AG10803 (cell line): ENCODE measurements at regions not wholly inside any gene's neighbourhood (a gene's known extent, or its start where the extent isn't known, plus 50 kb on each side); places are given as distances from the start of the nearest gene placed in this dataset.

Experiments
- DNase-seq: peaks from one replicate; pipeline ENCODE4 v3.0.0; 2010; ENCODE audit warnings: low read depth
- H3K4me3 ChIP-seq: 2 replicates; pipeline ENCODE4 v1.5.1; 2011; ENCODE audit warnings: mild to moderate bottlenecking, low read length, control low read depth
- CTCF ChIP-seq: conservative IDR thresholded peaks from 2 replicates; pipeline ENCODE4 v1.5.1; 2011; ENCODE audit warnings: mild to moderate bottlenecking, low read length, control low read depth, inconsistent platforms

GRCh38 chr16:52203096-52203495, 343.8 kb downstream of the TOX3 start:
- no peak for TF ChIP-seq CTCF
- H3K4me3 ChIP-seq, result no peak overlapping the region
- no peak for DNase-seq

DNA sequence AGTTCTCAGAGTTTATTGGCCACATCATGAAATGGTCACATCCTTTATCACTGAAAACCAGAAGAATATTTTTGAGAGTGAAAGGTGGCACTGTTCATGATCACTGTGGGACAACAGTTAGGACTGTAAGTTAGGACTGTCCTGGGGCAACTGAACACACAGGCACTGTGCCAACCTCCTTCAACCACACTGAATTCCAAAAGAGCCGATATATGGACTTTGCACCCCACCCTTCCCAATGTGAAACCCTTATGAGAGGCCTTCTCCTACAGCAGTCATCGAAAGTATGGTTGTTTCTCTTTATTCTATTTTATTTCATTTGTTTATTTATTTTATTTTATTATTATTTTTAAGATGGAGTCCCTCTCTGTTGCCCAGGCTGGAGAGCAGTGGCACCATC, 353.5 kb downstream of the TOX3 start:
- no peak for DNase-seq
- no peak for TF ChIP-seq CTCF
- no peak overlapping the region for H3K4me3 ChIP-seq

- peak; percentile 64 for DNase-seq
- peak; percentile 98 for TF ChIP-seq CTCF
- no peak overlapping the region for H3K4me3 ChIP-seq
Observed at GRCh38 chr16:52191531-52192134, 355.3 kb downstream of the TOX3 start.

DNA sequence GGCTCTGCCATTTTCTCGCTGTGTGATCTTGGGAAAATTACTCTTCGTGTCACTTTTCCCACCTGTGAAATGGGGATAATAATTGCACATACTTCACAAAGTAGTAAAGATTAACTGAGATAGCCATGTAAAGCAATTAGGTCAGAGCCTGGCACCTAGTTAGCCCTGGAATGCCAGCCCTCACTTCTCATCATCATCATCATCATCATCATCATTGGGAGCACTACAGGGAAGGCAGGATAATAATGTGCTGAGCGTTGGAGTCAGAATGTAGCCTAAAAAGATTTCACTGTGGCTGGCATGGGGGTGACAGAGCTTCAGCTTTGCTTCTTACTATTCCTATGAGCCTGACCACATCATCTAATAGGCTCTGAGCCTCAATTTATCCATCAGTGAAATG, 362.6 kb downstream of the TOX3 start:
- no peak for TF ChIP-seq CTCF
- no peak overlapping the region for H3K4me3 ChIP-seq
- DNase-seq, result no peak

DNA sequence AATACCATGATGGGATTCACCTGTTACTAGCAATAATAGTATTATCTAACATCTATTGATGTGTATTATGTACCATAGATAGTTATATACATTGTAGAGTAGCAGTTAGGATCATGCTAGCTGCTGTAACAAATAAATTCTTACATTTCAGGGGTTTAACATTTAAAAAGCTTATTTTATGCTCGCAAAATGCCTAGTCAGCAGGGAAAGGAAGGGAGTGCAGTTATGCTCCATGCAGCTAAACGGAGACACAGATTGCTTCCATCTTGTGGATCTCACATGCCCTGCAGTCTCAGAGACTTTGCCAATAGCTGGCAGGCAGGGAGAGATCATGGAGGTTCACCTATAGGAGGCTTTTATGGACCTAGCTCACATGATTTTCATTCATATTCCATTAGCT, 364.1 kb downstream of the TOX3 start:
- DNase-seq, result no peak
- TF ChIP-seq CTCF, result no peak
- no peak overlapping the region for H3K4me3 ChIP-seq

- DNase-seq, result no peak
- no peak for TF ChIP-seq CTCF
- no peak overlapping the region for H3K4me3 ChIP-seq
Observed at GRCh38 chr16:52174168-52174567, 372.8 kb downstream of the TOX3 start.

DNA sequence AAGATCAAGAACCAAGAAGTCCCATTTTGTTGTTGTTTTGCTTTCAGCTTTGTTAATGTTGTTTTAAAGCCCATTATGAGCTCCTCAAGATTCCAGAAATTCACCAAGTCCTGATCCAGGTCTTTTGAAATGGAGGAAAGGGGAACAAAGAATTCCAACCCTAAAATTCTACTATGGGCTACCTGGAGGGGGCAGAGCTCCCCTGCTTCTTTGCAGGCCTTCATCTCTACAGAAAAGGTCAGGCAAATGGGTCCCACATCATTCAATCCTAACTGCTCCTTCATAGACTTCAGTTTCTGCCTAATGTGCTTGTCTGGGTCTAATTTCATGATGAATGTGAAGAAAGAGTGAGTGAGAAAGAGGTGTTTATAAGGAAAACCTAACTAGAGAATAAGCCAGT, 375.5 kb downstream of the TOX3 start:
- no peak for TF ChIP-seq CTCF
- no peak for DNase-seq
- H3K4me3 ChIP-seq, result no peak overlapping the region
